Lung (tissue), 11 donors: ENCODE measurements at regions not wholly inside any gene's neighbourhood (a gene's known extent, or its start where the extent isn't known, plus 50 kb on each side); places are given as distances from the start of the nearest gene placed in this dataset.
A peak's percentile ranks its signal among the peaks of the same experiment; 100 is the strongest.

Experiments
- ATAC-seq: fragments of 200-7000 bp; cut with Tn5 transposase; one replicate; pipeline ENCODE4 v1.9.1; 2020; ENCODE audit warnings: moderate number of reproducible peaks; ENCODE audit not compliant: insufficient read depth, low FRiP score
- DNase-seq, 3 donors: peaks; one replicate each; pipeline ENCODE4 v3.0.0-alpha.2; 2013 to 2017
- H3K27ac ChIP-seq, 2 donors: one replicate each; pipeline ENCODE4 v1.5.1; 2013; ENCODE audit warnings: mild to moderate bottlenecking in 2 of 2, moderate library complexity in 2 of 2, control low read depth in 1 of 2, inconsistent platforms in 1 of 2, low read depth in 1 of 2, low read length in 1 of 2
- H3K27me3 ChIP-seq, 3 donors: one replicate each; pipeline ENCODE4 v1.5.1; 2013; ENCODE audit warnings: low read length in 2 of 3; ENCODE audit not compliant: control insufficient read depth in 3 of 3, insufficient read depth in 3 of 3
- H3K36me3 ChIP-seq, 4 donors: one replicate each; pipeline ENCODE4 v1.5.1; 2013; ENCODE audit warnings: low read length in 4 of 4, mild to moderate bottlenecking in 1 of 4, moderate library complexity in 1 of 4; ENCODE audit not compliant: control insufficient read depth in 4 of 4, insufficient read depth in 4 of 4
- H3K4me1 ChIP-seq, 5 donors: one replicate each; pipeline ENCODE4 v1.5.1; 2013; ENCODE audit warnings: low read length in 5 of 5, mild to moderate bottlenecking in 2 of 5, moderate library complexity in 1 of 5; ENCODE audit not compliant: control insufficient read depth in 5 of 5, insufficient read depth in 5 of 5
- H3K4me3 ChIP-seq: one replicate; pipeline ENCODE4 v1.5.1; 2013; ENCODE audit warnings: mild to moderate bottlenecking, control low read depth, moderate library complexity
- H3K9ac ChIP-seq, 2 donors: one replicate each; pipeline ENCODE4 v1.5.1; 2013; ENCODE audit warnings: low read length in 2 of 2, control low read depth in 1 of 2; ENCODE audit not compliant: insufficient read depth in 1 of 2
- H3K9me3 ChIP-seq, 4 donors: one replicate each; pipeline ENCODE4 v1.5.1; 2013; ENCODE audit warnings: low read length in 3 of 4, mild to moderate bottlenecking in 1 of 4, moderate library complexity in 1 of 4; ENCODE audit not compliant: control insufficient read depth in 4 of 4, insufficient read depth in 3 of 4
- WGBS, 2 donors: extraction: QIAGEN DNeasy Blood & Tissue Kit; methylation state at CpG; one replicate each; pipeline ENCODE4 v1.1.7; 2013; 5-methylcytosine and 5-hydroxymethylcytosine counted together
- TF ChIP-seq, protein P1 (sequence below): IDR thresholded peaks from 2 replicates; pipeline ENCODE4 v1.5.1; 2012; ENCODE audit warnings: mild to moderate bottlenecking; ENCODE audit errors: control extremely low read depth, extremely low read depth
- donor health status: control.
- donor health status: control.
- donor health status: Bipolar disorder and iron deficiency.
- donor health status: healthy.
- donor health status: DM: yes; HTN: yes; CAD: no.

DNA sequence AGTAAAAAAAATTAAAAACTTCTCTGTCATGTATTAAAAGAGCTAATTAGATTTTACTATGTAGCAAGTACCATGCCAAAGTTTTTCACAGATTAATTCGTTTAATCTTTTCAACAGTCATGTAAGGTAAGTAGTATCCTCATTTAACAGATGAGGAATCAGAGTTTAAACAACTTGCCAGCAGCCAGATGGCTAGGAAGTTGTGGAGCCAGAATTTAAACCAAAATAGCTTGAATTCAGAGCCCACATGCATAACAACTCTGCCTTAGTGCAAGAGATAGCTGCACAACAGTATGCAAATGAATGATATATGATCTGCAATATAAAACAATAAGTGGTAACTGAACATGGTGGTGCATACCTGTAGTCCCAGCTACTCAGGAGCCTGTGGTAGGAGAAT, 75.3 kb downstream of the NAP1L3 start:
- no peak for ATAC-seq

DNA sequence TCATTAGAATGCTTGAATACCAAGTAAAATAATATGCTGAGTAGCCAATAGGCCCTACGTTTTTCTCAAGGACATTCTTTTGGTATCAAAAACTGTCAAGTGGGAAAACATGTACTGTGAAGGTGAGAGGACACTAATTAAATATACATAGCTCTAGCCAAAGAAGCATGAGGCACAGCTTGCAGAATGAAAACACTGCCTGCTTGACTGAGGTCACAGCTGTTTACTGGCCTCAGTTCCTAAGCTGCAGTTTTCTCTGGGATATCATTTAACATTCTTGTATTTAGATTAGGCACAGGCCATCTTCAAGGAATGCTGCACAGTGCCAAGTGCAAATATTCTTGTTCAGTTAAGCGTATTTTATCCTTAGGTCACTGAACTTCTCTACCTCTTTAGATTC, 78.6 kb downstream of the NAP1L3 start:
- Histone ChIP-seq H3K36me3 (no peaks in the 10 kb centered on the region), H3K9me3 (no peaks in the 10 kb centered on the region), H3K27me3 (peaks cover 0 to 10% (median 0%) of the 10 kb centered on the region in 3 donors), H3K4me3 (no peak overlapping the region), H3K9ac (no peak overlapping the region), H3K27ac (no peak overlapping the region), H3K4me1 (no peaks in the 10 kb centered on the region)
- peak; percentile 9 to 26 (median 15) for DNase-seq
- 23 to 64% methylated on average over 2 of the region's 2 CpGs for WGBS, 2 donors
- TF ChIP-seq, protein P1, sequence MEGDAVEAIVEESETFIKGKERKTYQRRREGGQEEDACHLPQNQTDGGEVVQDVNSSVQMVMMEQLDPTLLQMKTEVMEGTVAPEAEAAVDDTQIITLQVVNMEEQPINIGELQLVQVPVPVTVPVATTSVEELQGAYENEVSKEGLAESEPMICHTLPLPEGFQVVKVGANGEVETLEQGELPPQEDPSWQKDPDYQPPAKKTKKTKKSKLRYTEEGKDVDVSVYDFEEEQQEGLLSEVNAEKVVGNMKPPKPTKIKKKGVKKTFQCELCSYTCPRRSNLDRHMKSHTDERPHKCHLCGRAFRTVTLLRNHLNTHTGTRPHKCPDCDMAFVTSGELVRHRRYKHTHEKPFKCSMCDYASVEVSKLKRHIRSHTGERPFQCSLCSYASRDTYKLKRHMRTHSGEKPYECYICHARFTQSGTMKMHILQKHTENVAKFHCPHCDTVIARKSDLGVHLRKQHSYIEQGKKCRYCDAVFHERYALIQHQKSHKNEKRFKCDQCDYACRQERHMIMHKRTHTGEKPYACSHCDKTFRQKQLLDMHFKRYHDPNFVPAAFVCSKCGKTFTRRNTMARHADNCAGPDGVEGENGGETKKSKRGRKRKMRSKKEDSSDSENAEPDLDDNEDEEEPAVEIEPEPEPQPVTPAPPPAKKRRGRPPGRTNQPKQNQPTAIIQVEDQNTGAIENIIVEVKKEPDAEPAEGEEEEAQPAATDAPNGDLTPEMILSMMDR: no peak
- no peak for ATAC-seq

More for the DNA sequence above, 75.3 kb downstream of the NAP1L3 start:
- TF ChIP-seq, protein P1: no peak
- Histone ChIP-seq H3K9ac (no peak overlapping the region), H3K36me3 (no peaks in the 10 kb centered on the region), H3K27me3 (peaks cover 0 to 4% (median 0%) of the 10 kb centered on the region in 3 donors), H3K4me1 (no peaks in the 10 kb centered on the region), H3K9me3 (no peaks in the 10 kb centered on the region), H3K4me3 (no peak overlapping the region), H3K27ac (no peak overlapping the region)
- no peak for DNase-seq
- WGBS, 2 donors: 77 to 79% methylated on average over 1 of the region's 1 CpG

DNA sequence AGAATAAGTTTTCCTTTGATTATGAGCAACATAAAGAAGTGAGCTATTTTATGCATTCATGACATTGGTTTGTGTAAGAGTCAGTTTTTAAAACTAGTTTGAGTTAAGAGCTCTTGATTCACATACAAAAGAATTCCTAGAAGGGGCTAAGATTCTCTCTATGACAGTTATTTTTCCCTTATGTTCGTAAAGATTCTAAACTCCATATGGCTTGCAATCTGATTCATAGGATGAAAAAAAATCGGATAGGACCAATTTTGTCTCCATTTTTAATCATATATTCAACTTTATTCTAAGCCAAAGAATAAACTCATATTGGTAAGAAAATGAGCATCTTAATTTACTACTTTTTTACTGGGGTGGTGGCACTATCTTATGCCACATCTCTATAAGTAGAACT, 79.4 kb downstream of the NAP1L3 start:
- no peak overlapping the region for H3K9ac ChIP-seq
- 44 to 53% methylated on average over 2 of the region's 2 CpGs for WGBS, 2 donors
- H3K27me3 ChIP-seq: peaks cover 0 to 10% (median 0%) of the 10 kb centered on the region in 3 donors
- TF ChIP-seq, protein P1: no peak
- H3K27ac ChIP-seq: no peak overlapping the region
- no peak overlapping the region for H3K4me3 ChIP-seq
- no peak for DNase-seq
- H3K36me3 ChIP-seq: no peaks in the 10 kb centered on the region
- no peak for ATAC-seq
- no peaks in the 10 kb centered on the region for H3K4me1 ChIP-seq
- no peaks in the 10 kb centered on the region for H3K9me3 ChIP-seq

DNA sequence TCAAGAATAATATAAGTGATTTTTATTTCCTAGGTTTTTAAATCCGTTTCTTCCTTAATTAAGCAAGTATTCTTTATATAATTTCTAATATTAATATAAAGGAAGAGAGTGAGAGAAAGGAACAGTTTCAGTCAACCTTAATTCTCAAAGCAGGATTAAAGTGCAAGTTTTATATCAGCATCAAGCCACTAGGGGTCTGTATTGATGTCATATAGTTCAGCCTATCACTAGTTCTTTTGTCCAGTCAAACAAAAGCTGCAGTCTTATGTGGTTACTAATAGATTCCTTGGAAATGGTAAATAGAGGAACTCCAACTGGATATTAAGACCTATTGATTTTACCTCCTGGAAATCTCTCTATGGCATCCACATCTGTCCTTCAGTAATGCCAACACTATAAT, 82.0 kb downstream of the NAP1L3 start:
- peak in 1 of 3 donors; percentile 1 for DNase-seq
- Histone ChIP-seq H3K9me3 (no peaks in the 10 kb centered on the region), H3K27ac (no peak overlapping the region), H3K4me3 (no peak overlapping the region), H3K36me3 (no peaks in the 10 kb centered on the region), H3K4me1 (no peaks in the 10 kb centered on the region), H3K9ac (no peak overlapping the region), H3K27me3 (peaks cover 0 to 6% (median 0%) of the 10 kb centered on the region in 3 donors)
- 29 to 70% methylated on average over 1 of the region's 1 CpG for WGBS, 2 donors
- no peak for ATAC-seq
- TF ChIP-seq, protein P1: no peak
